ENCODE measurements at regions not wholly inside any gene's neighbourhood (a gene's known extent, or its start where the extent isn't known, plus 50 kb on each side); places are given as distances from the start of the nearest gene placed in this dataset.

DNA sequence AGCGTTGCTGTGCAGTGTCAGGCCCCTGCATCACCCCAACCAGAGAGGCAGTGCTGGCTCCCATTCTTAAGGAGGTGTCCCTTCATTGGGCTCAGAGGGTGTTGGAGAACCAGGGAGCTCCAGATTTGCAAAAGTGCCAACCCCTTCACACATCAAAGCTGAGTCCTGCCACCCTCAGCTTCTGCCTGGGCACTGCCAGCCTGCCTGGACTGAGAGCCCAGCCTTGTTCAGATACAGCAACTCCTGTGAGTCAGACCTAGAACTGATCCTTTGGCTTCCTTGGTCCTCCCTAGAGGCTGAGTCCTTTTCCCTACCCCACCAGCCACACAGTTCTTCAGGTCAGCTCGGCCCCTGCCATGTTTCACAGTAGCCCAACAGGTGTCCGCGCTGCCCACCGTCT, 424.9 kb upstream of the MYT1L start:
- no peak for DNase-seq

DNA sequence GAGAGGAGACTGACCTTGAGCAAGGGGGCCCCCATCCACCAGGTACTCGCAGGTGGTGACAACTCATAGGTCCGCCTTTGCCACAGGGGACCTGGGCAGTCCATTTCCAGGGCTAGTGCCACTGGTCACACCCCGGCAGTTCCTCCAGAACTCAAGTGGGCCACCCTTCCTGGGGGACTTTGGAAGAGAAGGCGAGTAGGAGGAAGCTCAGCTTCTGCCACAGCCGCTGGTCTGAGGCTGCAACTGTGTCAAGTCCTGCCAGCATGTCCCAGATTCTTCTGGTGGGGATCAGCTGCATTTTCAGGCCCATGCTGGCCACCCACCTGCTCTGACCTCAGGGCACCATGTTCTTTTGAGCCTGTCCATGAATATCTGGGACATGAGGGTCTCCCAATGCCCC, 423.9 kb upstream of the MYT1L start:
- DNase-seq = no peak

DNA sequence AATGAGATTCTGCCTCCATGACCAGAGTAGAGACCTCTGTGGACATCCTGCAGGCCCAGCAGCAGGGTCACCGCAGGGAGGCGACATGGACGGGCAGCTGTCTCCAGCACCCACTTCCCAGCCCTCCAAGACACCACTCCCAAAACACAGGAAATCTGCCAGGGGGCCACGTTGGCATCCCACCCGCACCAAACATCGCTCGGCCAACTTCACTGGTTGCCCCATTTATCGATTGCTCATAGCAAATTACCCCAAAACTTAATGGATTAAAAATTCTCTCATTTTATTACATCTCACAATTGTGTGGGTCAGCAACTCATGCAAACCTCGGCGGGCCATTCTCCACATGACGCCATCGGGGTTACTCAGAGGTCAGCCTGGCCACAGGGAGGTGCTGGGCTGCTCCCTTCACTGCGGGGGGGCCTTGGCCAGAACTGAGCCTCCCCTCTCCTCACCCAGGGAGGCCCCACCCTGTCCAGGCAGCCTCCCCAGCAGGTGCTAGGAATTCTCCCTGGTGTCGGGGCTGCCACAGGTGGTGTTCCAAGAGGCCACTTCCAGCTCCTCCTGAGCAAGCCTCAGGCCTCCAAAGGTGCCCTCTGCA, 420.7 kb upstream of the MYT1L start:
- no peak for DNase-seq

DNA sequence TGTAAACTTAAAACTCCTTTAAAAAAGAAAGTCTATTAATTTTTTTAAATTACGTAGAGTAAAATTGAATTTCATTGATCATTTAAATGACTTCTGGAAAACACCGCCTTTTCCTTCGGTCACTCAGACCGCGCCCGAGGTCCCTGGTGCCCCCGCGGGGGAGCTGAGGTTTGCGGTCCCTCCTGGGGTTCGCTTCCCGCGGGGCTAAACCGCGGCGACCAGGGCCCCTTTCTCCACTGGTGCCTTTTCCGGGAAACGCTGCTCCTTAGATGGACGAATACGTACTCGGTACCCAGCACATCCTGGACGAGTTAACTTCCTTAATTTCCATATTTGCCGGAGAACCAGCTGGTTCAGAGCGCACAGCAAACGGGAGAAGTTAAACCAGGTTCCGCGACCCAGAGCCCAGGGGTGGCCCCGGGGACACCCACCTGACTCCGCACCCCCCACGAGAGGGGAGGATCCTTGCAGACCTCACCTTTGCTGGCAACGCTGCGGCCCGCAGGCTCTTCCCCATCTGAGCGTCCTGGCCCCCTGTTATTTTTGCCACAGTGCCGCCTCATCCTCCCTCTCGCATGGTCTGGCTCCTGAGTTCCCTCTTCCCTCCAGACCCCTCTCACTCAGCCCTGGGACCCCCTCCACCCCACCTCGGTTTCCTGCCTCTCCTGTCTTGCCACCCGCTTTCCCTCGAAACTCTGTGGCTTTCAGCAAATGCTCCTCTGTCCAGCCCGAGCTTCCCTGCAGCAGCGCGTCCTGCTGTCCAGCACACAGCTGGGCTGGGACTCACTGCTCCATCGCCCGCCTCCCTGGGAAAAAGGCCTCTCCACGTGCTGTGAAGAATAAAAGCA, 420.0 kb upstream of the MYT1L start:
- DNase-seq = no peak

DNA sequence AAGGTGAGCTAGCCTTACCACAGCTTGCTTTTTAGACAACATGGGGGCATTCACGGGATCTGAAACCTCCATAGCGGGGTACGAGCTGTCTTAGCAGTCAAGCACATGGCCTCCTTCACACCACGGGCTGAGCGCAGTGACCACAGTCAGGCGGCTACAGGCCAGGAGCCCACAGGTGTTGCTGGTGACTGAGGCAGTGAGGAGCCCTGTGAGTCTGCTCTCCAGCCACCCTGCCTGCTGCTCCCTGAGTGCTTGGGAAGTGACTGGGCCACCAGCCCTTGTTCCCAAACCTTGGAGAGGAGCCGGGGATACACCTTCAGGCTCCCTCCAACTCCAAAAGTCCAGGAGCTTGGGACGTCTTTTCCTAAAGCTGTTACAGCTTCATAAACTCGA, 418.1 kb upstream of the MYT1L start:
- no peak for DNase-seq

DNA sequence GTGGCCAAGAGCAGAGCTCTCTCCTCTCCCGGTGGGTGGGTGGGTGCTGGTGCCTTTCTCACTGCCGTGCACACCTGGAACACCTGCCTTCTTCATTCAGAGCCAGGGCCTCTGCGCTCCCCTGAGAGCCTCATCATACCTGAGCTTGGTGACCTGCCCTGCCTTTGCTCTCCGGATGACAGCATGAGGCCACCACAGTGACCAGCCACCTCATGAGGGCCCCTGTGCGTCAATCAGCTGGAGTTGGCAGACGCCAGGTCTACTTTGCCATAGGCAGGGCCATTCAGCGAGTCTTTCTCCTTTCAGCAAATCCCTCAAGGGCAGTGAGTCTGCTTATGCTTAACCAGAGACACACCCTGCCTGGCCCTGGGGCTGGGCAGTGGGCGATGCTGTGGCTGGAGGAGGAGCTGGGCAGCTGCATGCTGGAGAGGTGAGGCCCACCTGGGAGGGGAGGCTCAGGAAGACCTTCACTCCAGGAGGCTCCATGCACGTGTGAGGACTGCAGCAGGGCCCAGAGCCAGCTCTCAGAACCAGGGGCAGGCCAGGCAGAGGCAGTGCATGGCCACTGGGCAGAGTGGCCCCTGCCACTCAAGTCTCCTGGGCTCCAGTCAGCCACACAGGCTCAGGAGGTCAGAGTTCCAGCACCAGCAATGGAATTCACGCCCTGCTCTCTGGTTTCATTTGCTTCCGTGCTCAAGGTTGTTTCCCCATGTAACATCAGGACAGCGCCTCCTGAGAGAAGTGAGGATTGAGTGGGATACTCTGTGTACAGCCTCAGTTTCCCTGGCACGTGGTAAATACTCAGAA, 417.5 kb upstream of the MYT1L start:
- no peak for DNase-seq

DNA sequence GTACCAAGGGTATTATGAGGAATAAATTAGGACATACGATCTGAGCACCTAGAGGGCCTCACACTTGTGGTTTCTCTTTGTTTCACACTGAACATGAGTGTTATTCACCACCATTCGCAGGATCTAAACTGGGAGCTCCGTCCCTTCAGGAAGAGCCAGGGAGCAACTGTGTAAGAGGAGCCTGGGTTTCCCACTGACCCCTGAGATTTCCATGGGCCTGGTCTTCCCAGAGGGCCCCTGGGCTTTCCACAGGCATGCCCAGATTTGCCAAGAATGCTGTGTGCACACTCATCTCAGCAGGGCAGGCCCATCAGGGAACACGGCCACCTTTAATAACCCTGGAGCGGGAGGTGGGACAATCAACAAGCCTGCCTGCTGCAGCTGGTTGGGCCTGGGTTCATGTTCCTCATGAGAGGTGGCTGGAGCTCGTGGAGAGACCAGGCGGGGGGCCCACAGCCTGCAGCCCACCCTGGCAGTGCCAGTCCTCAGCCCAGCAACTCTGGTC, 416.8 kb upstream of the MYT1L start:
- no peak for DNase-seq

DNA sequence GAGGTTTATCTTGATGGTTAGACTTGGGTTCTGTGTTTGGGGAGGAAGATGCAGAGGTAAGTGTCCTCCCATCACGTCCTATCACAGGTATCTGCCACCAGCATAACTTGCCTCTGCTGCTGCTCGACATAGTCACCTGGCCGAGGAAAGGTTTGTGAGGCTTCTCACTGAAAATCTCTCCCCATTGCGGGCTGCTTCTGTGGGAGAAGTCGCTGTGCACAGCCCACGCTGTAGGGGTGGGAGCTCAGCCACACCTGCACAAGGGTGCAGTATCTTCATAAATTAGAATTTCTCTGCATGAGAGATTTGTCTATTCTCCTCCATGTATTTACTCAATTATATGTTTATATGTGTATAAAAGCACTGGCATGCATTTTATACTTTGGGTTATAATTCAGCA, 415.7 kb upstream of the MYT1L start:
- DNase-seq = no peak

DNA sequence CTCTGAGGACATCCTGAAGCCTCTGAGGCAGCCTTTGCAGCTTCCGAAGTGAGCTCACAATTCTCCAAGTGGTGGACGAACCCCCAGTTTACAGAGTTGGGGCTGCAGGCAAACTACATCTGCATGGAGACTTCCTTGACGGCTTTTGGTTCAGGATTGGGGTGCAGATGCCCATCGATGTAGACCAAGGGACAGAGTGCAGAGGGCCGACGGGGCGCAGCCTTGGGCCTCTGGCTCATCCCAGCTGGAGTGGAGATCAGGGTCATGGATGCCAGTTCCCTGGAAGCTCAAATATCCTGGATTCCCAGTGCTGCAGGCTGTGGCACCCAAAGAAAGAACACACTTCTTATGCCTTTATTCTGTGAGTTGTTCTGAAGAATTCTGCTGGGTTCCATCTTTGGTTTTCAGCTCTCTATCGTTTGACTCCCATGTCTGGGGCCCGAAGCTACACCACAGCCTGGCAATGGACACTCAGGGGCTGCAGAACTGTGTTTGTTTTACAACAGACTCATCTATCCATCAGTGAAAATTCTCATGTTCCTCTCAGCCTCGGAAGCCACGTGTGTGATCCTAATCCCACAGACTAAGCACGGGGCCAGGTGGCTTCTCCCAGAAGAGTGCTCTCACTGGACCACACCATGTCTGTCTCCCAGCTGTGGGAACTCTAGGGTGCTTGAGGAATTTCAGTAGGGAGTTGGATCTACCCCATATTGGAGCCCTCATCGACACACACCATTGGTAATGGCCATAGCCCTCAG, 414.1 kb upstream of the MYT1L start:
- DNase-seq = no peak

DNA sequence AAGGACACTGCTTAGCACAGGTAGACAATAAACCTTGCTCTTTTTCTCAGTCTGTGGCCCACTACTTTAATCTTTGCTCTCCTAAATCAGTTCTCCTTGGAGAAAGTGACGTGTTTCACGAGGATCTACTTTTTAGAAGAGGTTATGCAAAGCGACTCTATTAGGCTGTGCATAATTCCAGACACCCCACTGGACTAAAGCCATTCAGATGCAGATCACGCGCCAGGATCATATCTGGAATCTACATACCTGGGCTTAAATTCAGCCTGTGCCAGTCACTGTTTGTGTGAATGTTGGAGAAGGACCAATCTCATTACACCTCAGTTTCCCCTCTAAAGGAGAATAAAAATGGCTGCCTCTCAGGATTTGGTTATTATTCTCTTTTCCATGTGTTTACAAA, 413.0 kb upstream of the MYT1L start:
- peak; percentile 52 for DNase-seq

DNA sequence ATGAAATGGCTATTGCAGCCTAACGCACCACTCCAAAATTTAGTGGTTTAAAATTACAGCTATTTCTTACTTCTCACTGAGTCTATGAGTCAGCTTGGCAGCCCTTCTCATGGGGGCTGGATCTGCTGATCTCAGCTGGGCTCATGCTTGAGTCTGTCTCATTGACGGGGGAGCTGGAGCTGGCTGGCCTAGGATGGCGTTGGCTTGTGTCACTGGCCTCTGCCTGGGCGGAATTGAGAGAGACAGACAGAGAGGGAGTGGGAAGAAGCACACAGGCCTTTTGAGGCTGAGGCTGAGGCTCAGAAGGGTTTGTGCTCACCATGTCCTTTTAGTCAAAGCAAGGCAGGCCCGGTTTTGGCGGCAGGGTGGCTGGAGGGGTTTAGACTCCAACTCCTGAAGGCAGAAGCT, 412.1 kb upstream of the MYT1L start:
- DNase-seq = no peak

DNA sequence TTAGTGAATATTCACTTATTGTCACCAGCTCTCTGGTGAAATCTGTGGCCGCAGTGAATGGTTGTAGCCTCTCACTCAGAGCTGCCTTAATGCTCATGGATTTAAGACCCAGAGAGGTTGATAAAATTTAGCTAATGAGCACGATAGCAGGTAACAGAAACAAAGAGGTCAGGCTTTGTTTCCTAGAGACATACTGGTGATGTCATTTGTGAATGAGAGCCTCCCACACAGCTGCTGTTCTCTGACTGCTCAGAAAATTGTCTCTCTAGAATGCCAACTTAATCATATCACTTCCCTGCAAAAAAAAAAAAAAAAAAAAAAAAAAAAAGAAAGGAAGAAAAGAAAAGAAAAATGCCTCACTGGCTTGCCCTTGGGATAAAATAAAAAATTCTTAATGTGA, 411.7 kb upstream of the MYT1L start:
- DNase-seq = no peak

DNA sequence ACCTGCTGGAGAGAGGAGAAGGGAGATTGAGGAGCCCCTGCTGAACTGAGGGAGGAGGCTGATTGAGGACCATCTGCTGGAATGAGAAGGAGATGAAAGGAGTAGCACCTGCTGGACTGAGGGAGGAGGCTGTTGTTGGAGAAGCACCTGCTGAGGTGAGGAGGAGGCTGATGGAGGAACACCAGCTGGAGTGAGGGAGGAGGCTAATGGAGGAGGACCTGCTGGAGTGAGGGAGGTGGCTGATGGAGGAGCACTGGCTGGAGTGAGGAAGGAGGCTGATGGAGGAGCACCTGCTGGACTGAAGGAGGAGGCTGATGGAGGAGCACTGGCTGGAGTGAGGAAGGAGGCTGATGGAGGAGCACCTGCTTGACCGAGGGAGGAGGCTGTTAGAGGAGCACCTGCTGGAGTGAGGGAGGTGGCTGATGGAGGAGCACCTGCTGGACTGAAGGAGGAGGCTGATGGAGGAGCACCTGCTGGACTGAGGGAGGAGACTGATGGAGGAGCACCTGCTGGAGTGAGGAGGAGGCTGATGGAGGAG, 409.2 kb upstream of the MYT1L start:
- no peak for DNase-seq

DNA sequence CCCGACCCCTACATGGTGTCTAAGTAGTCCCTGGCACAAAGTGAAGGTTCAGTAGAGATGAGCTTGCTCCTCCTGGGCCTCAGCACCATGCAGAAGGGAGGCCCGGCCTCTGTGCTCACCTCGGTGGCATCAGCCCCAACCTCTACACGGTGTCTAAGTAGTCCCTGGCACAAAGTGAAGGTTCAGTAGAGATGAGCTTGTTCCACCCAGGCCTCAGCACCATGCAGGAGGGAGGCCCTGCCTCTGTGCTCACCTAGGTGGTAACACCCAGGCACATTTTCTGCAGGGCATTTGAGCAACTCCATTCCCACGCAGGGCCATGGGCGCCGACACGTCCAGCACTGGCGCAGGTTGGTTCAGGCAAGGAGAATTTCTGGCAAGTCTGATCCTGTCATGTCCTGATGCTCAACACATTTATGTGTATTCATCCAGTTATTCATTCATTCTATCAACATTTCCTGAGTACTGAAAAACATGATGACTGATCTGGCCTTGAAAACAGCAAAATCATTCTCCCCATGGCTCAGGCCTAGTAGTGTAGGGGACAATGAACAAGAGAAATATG, 408.2 kb upstream of the MYT1L start:
- no peak for DNase-seq

DNA sequence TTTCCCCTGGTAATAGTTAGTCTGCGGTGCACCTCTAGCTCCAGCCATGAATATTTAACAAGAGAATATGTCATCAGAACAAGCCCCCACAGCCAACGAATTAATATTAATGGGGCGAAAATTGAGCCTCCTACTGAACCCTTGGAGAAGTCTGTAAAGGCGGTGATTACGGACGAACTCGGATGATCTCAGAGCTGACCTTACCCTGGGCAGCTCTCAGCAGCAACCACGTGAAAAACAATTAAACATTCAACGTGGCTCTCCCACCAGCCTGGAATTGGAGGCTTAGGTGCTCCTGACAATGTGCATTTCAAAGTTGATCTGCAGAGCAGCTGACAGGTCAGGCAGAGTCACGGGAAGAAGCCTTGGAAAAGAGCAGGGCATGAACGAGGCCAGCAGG, 407.6 kb upstream of the MYT1L start:
- no peak for DNase-seq

DNA sequence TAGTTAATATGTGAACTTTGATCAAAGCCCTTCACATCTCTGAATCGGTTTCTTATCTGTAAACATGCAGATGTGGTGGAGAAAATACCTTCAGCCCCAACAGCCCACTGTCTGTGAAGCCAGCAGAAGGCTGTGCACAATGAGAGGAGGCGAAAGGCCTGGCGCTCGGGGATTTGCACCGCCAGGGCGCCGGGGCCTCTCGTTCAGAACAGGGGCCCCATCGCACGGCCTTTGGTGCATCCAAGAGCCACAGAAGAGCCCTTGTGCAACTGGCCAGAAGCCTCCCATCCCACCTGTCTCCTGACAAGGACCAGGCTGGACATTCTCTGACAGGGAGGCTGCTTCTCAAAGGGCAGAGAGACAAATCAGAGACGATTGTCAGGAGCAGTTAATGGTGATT, 407.2 kb upstream of the MYT1L start:
- DNase-seq = no peak

DNA sequence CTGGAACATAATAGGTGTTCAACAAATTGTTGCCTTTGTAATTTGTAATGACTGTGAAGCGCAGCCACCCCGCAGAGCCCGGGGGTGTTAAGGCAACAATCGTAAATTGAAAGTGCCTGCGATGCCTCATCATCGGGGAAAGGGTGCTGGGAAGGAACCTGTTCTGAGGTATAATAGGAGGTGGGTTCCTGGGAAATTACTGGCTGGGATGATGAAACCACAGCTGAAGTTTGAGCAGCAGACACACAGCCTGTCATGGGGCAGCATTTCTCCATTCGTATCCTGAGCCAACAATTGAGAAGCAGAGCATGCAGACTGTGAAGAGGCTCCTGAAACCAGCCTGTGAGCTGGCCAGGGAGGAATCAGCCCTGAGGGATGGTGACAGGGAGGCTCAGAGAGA, 404.0 kb upstream of the MYT1L start:
- no peak for DNase-seq

DNA sequence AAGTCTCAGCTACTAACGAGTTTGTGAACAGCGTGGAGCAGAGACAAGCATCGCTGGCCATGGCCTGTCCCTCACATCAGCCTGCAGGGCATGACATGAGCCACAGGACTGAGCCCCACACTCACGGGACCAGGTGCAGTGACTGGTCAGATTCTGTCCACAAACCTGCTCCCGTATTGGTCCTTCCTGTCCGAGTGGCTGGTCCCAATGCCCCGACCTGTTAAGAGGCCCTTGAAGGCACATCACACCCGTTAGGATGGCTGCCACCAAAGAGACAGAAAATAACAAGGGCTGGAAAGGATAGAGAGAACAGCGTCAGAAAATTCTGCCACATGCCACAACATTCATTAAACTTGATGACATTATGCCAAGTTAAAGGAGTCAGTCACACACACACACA, 403.2 kb upstream of the MYT1L start:
- DNase-seq = no peak

DNA sequence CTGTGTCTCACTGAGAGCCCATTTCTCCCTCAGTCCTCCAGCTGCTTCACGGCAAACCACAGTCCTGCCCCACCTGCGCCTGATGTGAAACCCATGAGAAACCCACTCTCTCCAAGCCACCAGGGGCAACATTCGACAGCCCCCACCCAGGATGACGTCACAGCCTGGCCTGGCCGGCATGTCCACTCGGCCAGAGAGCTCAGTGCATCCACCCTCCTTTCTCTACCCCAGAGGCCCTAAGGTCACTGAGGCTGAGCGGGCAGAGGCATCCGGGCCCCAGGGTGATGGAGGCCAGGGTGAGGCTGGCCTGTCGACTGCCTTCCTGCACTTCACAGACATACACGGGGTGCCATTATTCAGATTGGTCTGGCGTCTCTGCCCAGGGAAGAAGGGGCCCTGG, 402.7 kb upstream of the MYT1L start:
- no peak for DNase-seq

DNA sequence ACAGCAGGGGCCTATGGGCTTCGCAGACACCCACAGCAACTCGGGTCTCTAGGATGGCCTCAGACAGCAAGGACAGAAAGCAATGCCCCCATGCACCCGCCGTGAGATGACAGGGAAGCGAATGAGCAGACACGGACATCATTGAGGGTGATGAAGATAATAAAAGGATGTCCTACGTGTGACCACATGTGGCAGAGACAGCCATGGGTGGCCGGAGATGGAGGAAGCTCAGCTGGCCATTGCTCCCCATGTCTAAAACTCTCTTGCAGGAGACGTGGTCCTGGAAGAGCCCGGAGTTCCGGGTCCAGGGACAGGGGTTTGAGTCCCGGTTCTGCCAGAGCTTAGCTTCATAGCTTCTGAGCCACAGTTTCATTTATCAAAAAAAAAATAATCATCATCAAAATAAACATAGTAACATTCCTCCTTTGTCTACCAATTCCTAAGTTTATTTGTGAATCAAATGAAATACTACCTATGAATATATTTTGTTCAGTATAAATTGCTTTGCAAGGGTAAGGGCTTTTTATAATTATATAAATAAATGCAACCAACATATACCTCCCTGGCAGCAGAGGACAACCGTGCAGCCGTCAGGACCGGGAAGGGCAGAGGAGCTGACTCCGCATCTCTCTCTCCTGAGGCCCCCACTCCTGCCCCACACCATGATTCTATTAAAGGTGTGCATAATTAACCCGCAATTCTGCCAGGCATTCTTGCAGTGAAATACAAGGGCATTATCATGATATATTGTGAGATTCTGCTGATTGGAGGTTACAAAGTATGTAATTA, 401.4 kb upstream of the MYT1L start:
- DNase-seq = no peak

DNA sequence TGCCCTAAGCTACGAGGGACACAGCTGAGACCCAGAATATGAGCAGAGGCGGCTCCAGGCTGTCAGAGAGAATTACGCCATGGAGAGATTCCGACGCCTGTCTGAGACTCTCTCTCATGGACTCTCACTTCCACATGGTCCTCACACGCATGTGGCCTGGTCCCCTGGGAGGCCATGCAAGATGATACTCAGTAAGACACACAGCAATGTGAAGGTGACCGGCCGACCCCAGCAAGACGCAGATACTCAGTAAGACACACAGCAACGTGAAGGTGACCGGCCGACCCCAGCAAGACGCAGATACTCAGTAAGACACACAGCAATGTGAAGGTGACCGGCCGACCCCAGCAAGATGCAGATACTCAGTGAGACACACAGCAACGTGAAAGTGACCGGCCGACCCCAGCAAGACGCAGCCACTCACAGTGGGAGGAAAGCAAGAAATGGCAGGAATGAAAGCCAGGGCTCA, 400.8 kb upstream of the MYT1L start:
- DNase-seq = no peak

All from NCI-H526 treated with DMSO at 0.1 percent for 48 hours (cell line).